Effector memory CD4-positive, alpha-beta T cell (primary cell): ENCODE measurements at regions not wholly inside any gene's neighbourhood (a gene's known extent, or its start where the extent isn't known, plus 50 kb on each side); places are given as distances from the start of the nearest gene placed in this dataset.

Experiments
- DNase-seq, 3 donors: peaks; one replicate each; pipeline ENCODE4 v3.0.0-alpha.2; 2020
- H3K27ac ChIP-seq: 2 replicates; pipeline ENCODE4 v1.7.0; 2013; ENCODE audit warnings: mild to moderate bottlenecking, low read length, moderate library complexity; ENCODE audit not compliant: insufficient read depth, poor library complexity, severe bottlenecking
- H3K27me3 ChIP-seq: replicated peaks from 2 replicates; pipeline ENCODE4 v1.7.0; 2013; ENCODE audit warnings: mild to moderate bottlenecking, low read length; ENCODE audit not compliant: insufficient read depth, control insufficient read depth, poor library complexity, severe bottlenecking
- H3K36me3 ChIP-seq: 2 replicates; pipeline ENCODE4 v1.7.0; 2013; ENCODE audit warnings: mild to moderate bottlenecking, low read length, moderate library complexity; ENCODE audit not compliant: control insufficient read depth, insufficient read depth
- H3K4me1 ChIP-seq: 2 replicates; pipeline ENCODE4 v1.7.0; 2013; ENCODE audit warnings: low read length, mild to moderate bottlenecking; ENCODE audit not compliant: control insufficient read depth, insufficient read depth, poor library complexity, severe bottlenecking
- H3K4me3 ChIP-seq: 2 replicates; pipeline ENCODE4 v1.7.0; 2013; ENCODE audit warnings: low read length, low read depth, mild to moderate bottlenecking; ENCODE audit not compliant: insufficient read depth, poor library complexity, severe bottlenecking
- H3K9me3 ChIP-seq: 2 replicates; pipeline ENCODE4 v1.7.0; 2013; ENCODE audit warnings: mild to moderate bottlenecking, low read length, moderate library complexity; ENCODE audit not compliant: control insufficient read depth

DNA sequence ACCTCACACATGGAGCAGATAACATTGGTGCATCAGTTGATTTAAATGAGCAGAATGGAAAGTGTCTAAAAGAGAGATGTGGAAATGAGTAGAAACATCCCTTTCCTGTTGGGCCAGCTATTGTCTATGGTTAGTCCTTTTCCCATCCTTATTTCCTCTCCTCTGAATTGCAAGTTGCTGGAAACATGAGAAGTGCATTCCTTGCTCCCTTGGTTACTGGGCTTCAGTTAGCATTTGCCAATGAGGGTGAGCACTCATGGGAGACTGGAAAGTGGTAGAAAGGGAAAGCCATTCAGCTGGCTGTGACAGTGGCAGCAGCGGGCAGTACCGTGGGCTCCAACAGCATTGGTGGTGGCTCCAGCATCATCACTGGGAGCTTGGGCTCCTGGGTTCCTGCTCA lies 96.0 kb upstream of the IGFBP7 start:
- Histone ChIP-seq H3K4me1 (no peaks in the 10 kb centered on the region), H3K36me3 (no peaks in the 10 kb centered on the region), H3K9me3 (no peaks in the 10 kb centered on the region), H3K4me3 (no peak overlapping the region), H3K27ac (no peak overlapping the region), H3K27me3 (no peaks in the 10 kb centered on the region)
- DNase-seq, result no peak

DNA sequence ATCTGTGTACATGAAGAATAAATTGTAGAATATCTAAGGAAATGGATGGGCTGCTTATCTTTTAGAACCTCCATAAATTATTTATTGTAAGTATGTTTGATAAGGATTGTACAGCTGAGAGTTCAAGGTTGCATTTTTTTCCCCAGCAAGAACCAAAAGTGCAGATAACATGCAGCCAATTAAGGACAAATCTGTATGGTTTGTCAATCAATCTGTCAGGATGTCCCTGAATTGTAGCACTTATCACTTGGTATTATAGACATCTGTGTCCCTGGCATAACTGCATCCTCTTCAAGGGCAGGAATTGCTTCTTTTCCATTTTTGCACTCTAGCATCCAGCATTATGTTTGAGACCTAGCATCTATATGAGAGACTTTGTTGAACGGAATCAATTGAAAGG lies 95.4 kb upstream of the IGFBP7 start:
- H3K9me3 ChIP-seq, result no peaks in the 10 kb centered on the region
- no peaks in the 10 kb centered on the region for H3K4me1 ChIP-seq
- H3K36me3 ChIP-seq, result no peaks in the 10 kb centered on the region
- H3K4me3 ChIP-seq, result no peak overlapping the region
- no peaks in the 10 kb centered on the region for H3K27me3 ChIP-seq
- no peak overlapping the region for H3K27ac ChIP-seq
- DNase-seq, result no peak

DNA sequence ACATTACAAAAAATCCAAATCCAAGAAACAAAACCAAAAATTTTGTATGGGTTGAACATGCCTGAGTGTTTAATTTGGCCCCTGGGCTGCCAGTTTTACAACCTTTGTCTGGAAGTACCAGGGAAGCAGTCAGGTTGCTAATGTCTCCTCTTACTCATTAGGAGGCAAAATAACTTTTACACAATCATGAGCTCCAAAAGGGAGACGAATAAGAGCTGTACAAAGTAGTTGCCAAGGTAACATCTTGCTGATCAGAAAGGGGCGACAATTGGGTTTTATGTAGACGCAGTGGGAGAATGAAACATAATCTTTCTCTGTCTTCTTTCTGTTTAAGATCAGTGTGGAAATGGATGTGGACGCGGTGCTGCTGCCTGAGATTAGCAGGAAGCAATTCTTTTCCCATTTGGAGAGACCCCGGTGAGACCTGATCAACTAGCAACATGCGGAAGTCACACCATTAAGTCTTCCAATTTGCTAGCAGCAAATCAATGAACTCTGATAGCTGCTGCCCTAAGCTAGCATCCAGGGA lies 90.7 kb upstream of the IGFBP7 start:
- Histone ChIP-seq H3K4me1 (no peaks in the 10 kb centered on the region), H3K27ac (no peak overlapping the region), H3K36me3 (no peaks in the 10 kb centered on the region), H3K4me3 (no peak overlapping the region), H3K27me3 (no peaks in the 10 kb centered on the region), H3K9me3 (no peaks in the 10 kb centered on the region)
- no peak for DNase-seq

DNA sequence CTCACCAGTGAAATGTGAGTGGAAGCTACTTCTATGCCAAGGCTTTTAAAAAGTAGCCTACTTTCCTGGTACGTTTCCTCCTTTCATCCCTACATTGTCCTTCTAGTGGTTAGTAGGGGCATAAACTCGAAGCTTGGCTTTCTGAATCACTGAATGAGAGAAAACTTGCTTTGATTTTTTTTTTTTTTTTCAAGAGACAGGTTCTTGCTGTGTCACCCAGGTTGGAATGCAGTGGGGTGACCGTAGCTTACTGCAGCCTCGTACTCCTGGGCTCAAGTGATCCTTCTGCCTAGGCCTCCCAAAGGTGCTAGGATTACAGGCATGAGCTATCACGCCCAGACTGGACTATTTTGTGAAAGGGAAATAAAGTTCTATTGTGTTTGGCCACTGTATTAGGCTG lies 89.1 kb upstream of the IGFBP7 start:
- Histone ChIP-seq H3K4me1 (no peaks in the 10 kb centered on the region), H3K27ac (no peak overlapping the region), H3K27me3 (peaks cover 2% of the 10 kb centered on the region), H3K36me3 (no peaks in the 10 kb centered on the region), H3K4me3 (no peak overlapping the region), H3K9me3 (no peaks in the 10 kb centered on the region)
- no peak for DNase-seq

DNA sequence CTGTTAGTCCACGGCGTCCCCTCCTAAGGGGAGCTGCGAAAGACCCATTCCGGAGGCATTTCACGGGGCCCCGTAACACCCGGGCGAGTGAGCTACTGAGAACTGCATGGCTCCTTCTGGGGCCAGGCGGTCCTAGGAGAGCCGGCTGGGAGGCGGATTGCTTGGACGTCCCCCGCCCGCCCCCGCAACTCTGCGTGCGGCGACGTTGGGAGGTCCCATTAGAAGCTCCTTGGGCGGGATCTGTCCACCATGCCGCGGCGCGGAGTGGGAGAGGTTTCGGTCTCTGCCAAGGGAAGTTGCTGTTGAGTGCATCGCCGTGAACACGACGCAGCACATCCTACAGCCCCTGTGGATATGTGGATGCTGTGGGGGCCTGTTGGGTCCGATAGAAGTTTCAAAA lies 85.4 kb upstream of the IGFBP7 start:
- Histone ChIP-seq H3K27ac (no peak overlapping the region), H3K27me3 (peaks cover 4% of the 10 kb centered on the region), H3K36me3 (no peaks in the 10 kb centered on the region), H3K9me3 (no peaks in the 10 kb centered on the region), H3K4me3 (no peak overlapping the region), H3K4me1 (no peaks in the 10 kb centered on the region)
- no peak for DNase-seq

DNA sequence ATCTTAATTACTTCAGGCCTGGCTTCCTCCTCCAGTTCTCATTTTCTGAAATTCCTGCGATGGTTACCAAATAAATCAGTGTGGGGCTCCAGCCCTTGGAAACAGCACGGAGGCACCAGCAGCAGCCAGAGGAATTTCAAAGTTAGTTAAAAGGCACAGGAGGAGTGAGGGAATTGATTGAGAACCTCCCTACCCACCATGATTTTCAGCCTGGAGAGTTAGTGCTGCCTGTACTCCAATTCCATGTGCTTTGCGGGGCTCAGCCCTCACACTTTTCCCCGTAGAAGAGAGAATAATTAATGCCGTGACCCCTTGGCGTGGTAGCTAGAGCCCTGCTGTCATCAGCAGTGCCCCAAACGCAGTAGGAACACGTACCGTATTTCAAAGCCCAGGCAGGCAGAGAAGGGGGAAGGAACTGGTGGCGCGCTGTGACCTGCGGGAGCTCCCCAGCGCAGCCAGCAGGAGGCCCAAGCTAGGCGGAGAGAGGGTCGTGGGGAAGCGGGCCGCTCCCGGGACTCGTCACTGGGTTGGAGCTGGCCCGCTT lies 84.0 kb upstream of the IGFBP7 start:
- no peak overlapping the region for H3K4me3 ChIP-seq
- no peaks in the 10 kb centered on the region for H3K36me3 ChIP-seq
- no peak for DNase-seq
- no peaks in the 10 kb centered on the region for H3K4me1 ChIP-seq
- no peaks in the 10 kb centered on the region for H3K9me3 ChIP-seq
- H3K27me3 ChIP-seq, result peaks cover 4% of the 10 kb centered on the region
- no peak overlapping the region for H3K27ac ChIP-seq

DNA sequence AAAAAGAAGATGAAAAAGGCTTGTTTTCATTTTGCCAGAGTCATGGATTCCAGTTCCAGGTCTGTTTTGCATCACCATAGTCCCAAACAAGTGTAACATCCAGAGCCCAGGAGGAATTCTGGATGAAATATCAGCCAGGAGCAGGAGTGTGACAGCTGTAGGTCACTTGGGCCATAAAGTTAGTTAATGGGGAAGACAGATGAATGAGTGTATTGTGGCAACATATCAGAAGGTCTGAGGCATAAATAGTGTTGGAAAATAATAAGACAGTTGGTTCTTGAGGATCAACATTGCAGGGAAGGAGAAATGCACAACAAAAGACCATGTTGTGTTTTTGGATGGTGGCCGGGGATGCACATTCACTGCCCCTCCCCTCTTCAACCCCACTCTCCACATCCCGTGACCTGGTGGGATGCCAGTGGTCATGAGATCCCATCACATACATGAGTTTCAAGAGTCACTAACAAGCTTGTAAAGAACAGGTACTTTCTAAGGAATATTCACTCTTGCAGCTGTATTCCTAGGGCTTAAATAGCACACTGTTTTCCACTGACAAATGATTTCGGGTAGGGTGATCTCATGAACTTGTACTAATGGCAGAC lies 83.1 kb upstream of the IGFBP7 start:
- DNase-seq, result no peak
- H3K27ac ChIP-seq, result no peak overlapping the region
- no peaks in the 10 kb centered on the region for H3K9me3 ChIP-seq

DNA sequence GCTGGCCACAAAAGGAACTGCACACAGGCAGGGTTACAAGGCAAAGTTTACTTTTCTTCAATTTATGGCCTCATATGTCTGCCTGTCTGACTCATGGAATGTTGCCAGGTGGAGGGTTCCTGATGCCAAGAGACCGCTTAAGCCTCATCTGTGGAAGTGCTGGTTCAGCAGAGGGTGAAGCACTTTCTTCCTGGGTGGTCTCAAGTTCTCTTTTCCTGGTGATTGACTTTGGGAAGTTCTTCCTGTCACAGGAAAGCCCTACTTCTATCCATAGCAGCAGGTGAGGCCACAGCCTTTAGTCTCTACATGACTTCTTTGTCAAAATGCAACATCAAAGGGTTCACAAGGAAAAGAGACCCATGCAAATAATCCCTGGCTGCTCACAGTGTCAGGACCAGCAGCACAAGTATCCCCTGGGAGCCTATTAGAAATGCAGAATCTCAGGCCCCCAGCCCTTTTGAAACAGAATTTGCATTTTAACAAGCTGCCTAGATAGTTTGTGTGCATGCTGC lies 81.4 kb upstream of the IGFBP7 start:
- Histone ChIP-seq H3K4me1 (no peaks in the 10 kb centered on the region), H3K27me3 (peaks cover 4% of the 10 kb centered on the region), H3K9me3 (no peaks in the 10 kb centered on the region), H3K27ac (no peak overlapping the region), H3K36me3 (no peaks in the 10 kb centered on the region), H3K4me3 (no peak overlapping the region)
- no peak for DNase-seq

More for the DNA sequence above, 83.1 kb upstream of the IGFBP7 start:
- Histone ChIP-seq H3K27me3 (peaks cover 4% of the 10 kb centered on the region), H3K4me3 (no peak overlapping the region), H3K4me1 (no peaks in the 10 kb centered on the region), H3K36me3 (no peaks in the 10 kb centered on the region)

DNA sequence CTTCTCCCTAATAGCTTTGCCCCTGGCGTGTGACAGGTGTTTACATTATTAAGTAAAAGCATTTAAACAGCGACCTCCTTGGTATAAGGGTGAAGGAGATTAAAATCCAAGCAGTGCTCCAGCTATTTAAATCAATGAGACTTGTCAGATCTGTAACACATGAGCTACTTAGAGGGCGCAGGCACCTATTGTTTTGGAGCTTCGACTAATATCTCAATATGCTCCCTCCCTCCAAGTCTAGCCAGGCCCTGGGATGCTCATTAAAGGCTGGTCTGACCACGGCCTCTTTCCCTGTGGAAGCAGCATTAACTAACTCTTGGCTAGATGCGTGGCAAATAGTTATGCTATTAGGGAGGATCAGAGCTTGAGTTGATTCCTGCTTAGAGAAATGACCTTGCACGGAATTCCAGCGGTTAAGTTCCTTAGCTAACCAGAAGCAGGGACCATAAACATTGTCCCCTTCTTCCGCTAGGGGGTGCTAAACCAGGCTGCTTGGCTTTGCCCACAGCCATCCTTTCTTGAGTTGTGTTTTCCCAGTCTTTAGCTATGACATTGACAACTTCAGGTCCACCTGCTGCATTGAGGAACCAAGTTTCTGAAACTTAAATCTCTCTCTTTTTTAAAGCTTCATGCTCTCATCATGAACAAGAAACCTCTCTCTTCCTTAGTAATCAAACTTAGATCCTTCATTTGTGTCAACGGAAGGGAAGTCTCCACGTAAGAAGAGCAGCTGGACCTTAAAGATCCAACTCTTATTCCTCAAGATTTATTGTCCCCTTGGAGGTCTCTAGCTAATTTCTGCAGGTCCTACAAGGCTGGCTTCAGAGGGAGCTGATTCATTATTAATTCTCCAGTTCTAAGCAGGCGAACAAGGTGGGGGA lies 80.7 kb upstream of the IGFBP7 start:
- Histone ChIP-seq H3K9me3 (no peaks in the 10 kb centered on the region), H3K4me1 (no peaks in the 10 kb centered on the region), H3K36me3 (no peaks in the 10 kb centered on the region), H3K27ac (no peak overlapping the region), H3K4me3 (no peak overlapping the region), H3K27me3 (peaks cover 4% of the 10 kb centered on the region)
- DNase-seq, result no peak

DNA sequence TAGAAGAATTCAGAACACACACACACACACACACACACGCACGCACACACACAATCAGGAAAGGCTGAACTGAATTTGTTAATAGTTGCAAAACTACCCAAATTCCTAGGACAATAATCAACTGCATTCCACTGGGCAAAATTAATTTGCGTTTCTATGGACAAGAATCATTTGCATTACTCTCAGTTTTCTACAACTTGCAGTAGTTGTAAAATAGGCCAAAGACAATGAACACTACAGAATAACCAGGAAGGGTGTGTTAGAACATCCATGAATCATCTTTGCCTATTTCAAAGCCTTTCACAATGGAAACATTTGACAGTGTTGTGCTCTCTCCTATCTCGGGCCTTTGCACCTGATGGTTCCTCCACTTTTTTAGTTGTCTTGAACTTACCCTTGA lies 77.1 kb upstream of the IGFBP7 start:
- Histone ChIP-seq H3K9me3 (no peaks in the 10 kb centered on the region), H3K27me3 (no peaks in the 10 kb centered on the region), H3K4me3 (no peak overlapping the region), H3K36me3 (no peaks in the 10 kb centered on the region), H3K27ac (no peak overlapping the region), H3K4me1 (no peaks in the 10 kb centered on the region)
- no peak for DNase-seq
